ENCODE measurements at regions not wholly inside any gene's neighbourhood (a gene's known extent, or its start where the extent isn't known, plus 50 kb on each side); places are given as distances from the start of the nearest gene placed in this dataset.

GRCh38 chr12:58395470-58395869 is 454.1 kb downstream of the ATP23 start:
- TF ChIP-seq CTCF (IDR thresholded peaks at IDR 0.05; ENCODE audit: low read depth, low read length, poor library complexity, severe bottlenecking) (no peak), EZH2phosphoT487 (IDR thresholded peaks at IDR 0.05; ENCODE audit: borderline replicate concordance, low read length) (no peak)

Data from DOHH2 (cell line).